ENCODE measurements at regions not wholly inside any gene's neighbourhood (a gene's known extent, or its start where the extent isn't known, plus 50 kb on each side); places are given as distances from the start of the nearest gene placed in this dataset.
A peak's percentile ranks its signal among the peaks of the same experiment; 100 is the strongest.
"Not testable (repeated sequence)": the region's sequence is repeated elsewhere in the genome, so short reads cannot be mapped to it uniquely, and the experiment has no call there.

- H3K4me3 Mint-ChIP-seq, result no peak overlapping the region
- H3K36me3 Mint-ChIP-seq (ENCODE audit: insufficient read depth), result peaks cover 2% of the 10 kb centered on the region
- DNase-seq (no peak), ATAC-seq (no peak)
- H3K27me3 Mint-ChIP-seq (ENCODE audit: low read depth), result peaks cover 6% of the 10 kb centered on the region
- peaks cover 17% of the 10 kb centered on the region for H3K9me3 Mint-ChIP-seq
- H3K4me1 Mint-ChIP-seq (ENCODE audit: low read depth), result no peaks in the 10 kb centered on the region
Observed at GRCh38 chr1:43108080-43108479, 64.0 kb downstream of the EBNA1BP2 start.

- ATAC-seq (no peak), DNase-seq (no peak)
- H3K4me1 Mint-ChIP-seq (ENCODE audit: low read depth), result no peaks in the 10 kb centered on the region
- peaks cover 2% of the 10 kb centered on the region for H3K36me3 Mint-ChIP-seq (ENCODE audit: insufficient read depth)
- peaks cover 6% of the 10 kb centered on the region for H3K27me3 Mint-ChIP-seq (ENCODE audit: low read depth)
- H3K4me3 Mint-ChIP-seq, result no peak overlapping the region
- peaks cover 17% of the 10 kb centered on the region for H3K9me3 Mint-ChIP-seq
Observed at GRCh38 chr1:43107664-43108063, 64.4 kb downstream of the EBNA1BP2 start.

- H3K27me3 Mint-ChIP-seq (ENCODE audit: low read depth), result peaks cover 12% of the 10 kb centered on the region
- ATAC-seq, result peak in 1 of 2 donors; percentile 14
- H3K36me3 Mint-ChIP-seq (ENCODE audit: insufficient read depth), result peaks cover 2% of the 10 kb centered on the region
Observed at GRCh38 chr1:43104027-43104763, 67.9 kb downstream of the EBNA1BP2 start.

GRCh38 chr1:43101061-43101460, 71.0 kb downstream of the EBNA1BP2 start:
- H3K27me3 Mint-ChIP-seq (ENCODE audit: low read depth), result peaks cover 9% of the 10 kb centered on the region
- no peaks in the 10 kb centered on the region for H3K4me1 Mint-ChIP-seq (ENCODE audit: low read depth)
- peaks cover 5% of the 10 kb centered on the region for H3K9me3 Mint-ChIP-seq
- H3K36me3 Mint-ChIP-seq (ENCODE audit: insufficient read depth), result no peaks in the 10 kb centered on the region
- ATAC-seq (no peak), DNase-seq (no peak)
- no peak overlapping the region for H3K4me3 Mint-ChIP-seq

More at GRCh38 chr1:43104027-43104763, 67.9 kb downstream of the EBNA1BP2 start:
- DNase-seq, result no peak
- no peak overlapping the region for H3K4me3 Mint-ChIP-seq
- H3K9me3 Mint-ChIP-seq, result peaks cover 7% of the 10 kb centered on the region
- no peaks in the 10 kb centered on the region for H3K4me1 Mint-ChIP-seq (ENCODE audit: low read depth)

GRCh38 chr1:43098200-43098599, 73.9 kb downstream of the EBNA1BP2 start:
- DNase-seq (no peak), ATAC-seq (no peak)
- Mint-ChIP-seq H3K4me3 (no peak overlapping the region), H3K9me3 (no peaks in the 10 kb centered on the region), H3K27me3 (ENCODE audit: low read depth) (peaks cover 17% of the 10 kb centered on the region), H3K36me3 (ENCODE audit: insufficient read depth) (no peaks in the 10 kb centered on the region), H3K4me1 (ENCODE audit: low read depth) (no peaks in the 10 kb centered on the region)

- not testable (repeated sequence) for DNase-seq; H3K4me3 Mint-ChIP-seq; H3K9me3 Mint-ChIP-seq; H3K36me3 Mint-ChIP-seq (ENCODE audit: insufficient read depth); ATAC-seq; H3K4me1 Mint-ChIP-seq (ENCODE audit: low read depth)
- H3K27me3 Mint-ChIP-seq (ENCODE audit: low read depth), result peaks cover 22% of the 10 kb centered on the region
Observed at GRCh38 chr1:43096528-43096927, 75.6 kb downstream of the EBNA1BP2 start.

- not testable (repeated sequence) for H3K4me1 Mint-ChIP-seq (ENCODE audit: low read depth); ATAC-seq
Observed at GRCh38 chr1:43090812-43091211, 81.3 kb downstream of the EBNA1BP2 start.

GRCh38 chr1:43090157-43090556, 81.9 kb downstream of the EBNA1BP2 start:
- not testable (repeated sequence) for H3K36me3 Mint-ChIP-seq (ENCODE audit: insufficient read depth); DNase-seq; ATAC-seq; H3K4me3 Mint-ChIP-seq; H3K4me1 Mint-ChIP-seq (ENCODE audit: low read depth); H3K9me3 Mint-ChIP-seq
- peaks cover 36% of the 10 kb centered on the region for H3K27me3 Mint-ChIP-seq (ENCODE audit: low read depth)

More at GRCh38 chr1:43090812-43091211, 81.3 kb downstream of the EBNA1BP2 start:
- not testable (repeated sequence) for H3K36me3 Mint-ChIP-seq (ENCODE audit: insufficient read depth); DNase-seq; H3K9me3 Mint-ChIP-seq; H3K4me3 Mint-ChIP-seq
- peaks cover 36% of the 10 kb centered on the region for H3K27me3 Mint-ChIP-seq (ENCODE audit: low read depth)

GRCh38 chr1:43083375-43083891, 88.7 kb downstream of the EBNA1BP2 start:
- H3K27me3 Mint-ChIP-seq (ENCODE audit: low read depth), result peaks cover 19% of the 10 kb centered on the region
- no peaks in the 10 kb centered on the region for H3K4me1 Mint-ChIP-seq (ENCODE audit: low read depth)
- no peak overlapping the region for H3K4me3 Mint-ChIP-seq
- no peaks in the 10 kb centered on the region for H3K36me3 Mint-ChIP-seq (ENCODE audit: insufficient read depth)
- DNase-seq (no peak), ATAC-seq (no peak)
- H3K9me3 Mint-ChIP-seq, result no peaks in the 10 kb centered on the region

GRCh38 chr1:43082740-43083139, 89.3 kb downstream of the EBNA1BP2 start:
- no peaks in the 10 kb centered on the region for H3K4me1 Mint-ChIP-seq (ENCODE audit: low read depth)
- peaks cover 12% of the 10 kb centered on the region for H3K27me3 Mint-ChIP-seq (ENCODE audit: low read depth)
- H3K9me3 Mint-ChIP-seq, result no peaks in the 10 kb centered on the region
- no peak for ATAC-seq
- DNase-seq, result no peak
- H3K4me3 Mint-ChIP-seq, result no peak overlapping the region
- H3K36me3 Mint-ChIP-seq (ENCODE audit: insufficient read depth), result no peaks in the 10 kb centered on the region

- Mint-ChIP-seq H3K9me3 (no peaks in the 10 kb centered on the region), H3K36me3 (ENCODE audit: insufficient read depth) (no peaks in the 10 kb centered on the region), H3K27me3 (ENCODE audit: low read depth) (no peaks in the 10 kb centered on the region), H3K4me3 (no peak overlapping the region), H3K4me1 (ENCODE audit: low read depth) (peaks cover 4% of the 10 kb centered on the region)
- ATAC-seq, result no peak
- DNase-seq, result no peak
Observed at GRCh38 chr1:43077273-43077672, 94.8 kb downstream of the EBNA1BP2 start.

- H3K27me3 Mint-ChIP-seq (ENCODE audit: low read depth), result no peaks in the 10 kb centered on the region
- H3K9me3 Mint-ChIP-seq, result no peaks in the 10 kb centered on the region
- no peaks in the 10 kb centered on the region for H3K36me3 Mint-ChIP-seq (ENCODE audit: insufficient read depth)
- peaks cover 4% of the 10 kb centered on the region for H3K4me1 Mint-ChIP-seq (ENCODE audit: low read depth)
- no peak overlapping the region for H3K4me3 Mint-ChIP-seq
- DNase-seq, result no peak
- no peak for ATAC-seq
Observed at GRCh38 chr1:43074709-43075108, 97.4 kb downstream of the EBNA1BP2 start.

- Mint-ChIP-seq H3K27me3 (ENCODE audit: low read depth) (no peaks in the 10 kb centered on the region), H3K4me3 (no peak overlapping the region), H3K4me1 (ENCODE audit: low read depth) (peaks cover 4% of the 10 kb centered on the region), H3K9me3 (no peaks in the 10 kb centered on the region), H3K36me3 (ENCODE audit: insufficient read depth) (no peaks in the 10 kb centered on the region)
- no peak for ATAC-seq
- no peak for DNase-seq
Observed at GRCh38 chr1:43074244-43074643, 97.8 kb downstream of the EBNA1BP2 start.

- ATAC-seq, result peak; percentile 84 to 94
- Mint-ChIP-seq H3K4me1 (ENCODE audit: low read depth) (peaks cover 4% of the 10 kb centered on the region), H3K36me3 (ENCODE audit: insufficient read depth) (no peaks in the 10 kb centered on the region)
Observed at GRCh38 chr1:43073490-43074230, 98.4 kb downstream of the EBNA1BP2 start.

GRCh38 chr1:43072314-43072713, 99.8 kb downstream of the EBNA1BP2 start:
- no peaks in the 10 kb centered on the region for H3K9me3 Mint-ChIP-seq

More at GRCh38 chr1:43073490-43074230, 98.4 kb downstream of the EBNA1BP2 start:
- peak; percentile 69 for DNase-seq
- H3K4me3 Mint-ChIP-seq, result no peak overlapping the region
- no peaks in the 10 kb centered on the region for H3K27me3 Mint-ChIP-seq (ENCODE audit: low read depth)
- H3K9me3 Mint-ChIP-seq, result no peaks in the 10 kb centered on the region

More at GRCh38 chr1:43072314-43072713, 99.8 kb downstream of the EBNA1BP2 start:
- DNase-seq, result no peak
- Mint-ChIP-seq H3K27me3 (ENCODE audit: low read depth) (no peaks in the 10 kb centered on the region), H3K4me3 (no peak overlapping the region), H3K36me3 (ENCODE audit: insufficient read depth) (no peaks in the 10 kb centered on the region), H3K4me1 (ENCODE audit: low read depth) (peaks cover 10% of the 10 kb centered on the region)
- no peak for ATAC-seq

Data from activated T-cell treated with anti-CD3 and anti-CD28 coated beads, Interleukin-2, amount 50 U/mL, for 4 hours (primary cell).